Left cardiac atrium (tissue), 4 donors: ENCODE measurements at regions not wholly inside any gene's neighbourhood (a gene's known extent, or its start where the extent isn't known, plus 50 kb on each side); places are given as distances from the start of the nearest gene placed in this dataset.
"Not testable (repeated sequence)": the region's sequence is repeated elsewhere in the genome, so short reads cannot be mapped to it uniquely, and the experiment has no call there.

Experiments
- ATAC-seq, 2 donors: fragments of 200-7000 bp; cut with Tn5 transposase; one replicate each; pipeline ENCODE4 v1.9.1; 2020; ENCODE audit warnings: mild to moderate bottlenecking in 2 of 2, moderate library complexity in 2 of 2
- DNase-seq: peaks from one replicate; pipeline ENCODE4 v3.0.0-alpha.2; 2020
- intact Hi-C, 2 donors: fragments of 100-400 bp; cut with DNase I; formaldehyde crosslinking; loops; one replicate each; pipeline versions ENCODE4 v1.14.1 to v1.15.1; 2022 to 2023
- donor health status: DM: no; HTN: yes; CAD: no.
- donor health status: DM: no; HTN: yes; CAD: no; lungs with severe emphysema.
- donor health status: DM: yes; HTN: yes; CAD: no.
- donor health status: Dilated cardiomyopathy.

DNA sequence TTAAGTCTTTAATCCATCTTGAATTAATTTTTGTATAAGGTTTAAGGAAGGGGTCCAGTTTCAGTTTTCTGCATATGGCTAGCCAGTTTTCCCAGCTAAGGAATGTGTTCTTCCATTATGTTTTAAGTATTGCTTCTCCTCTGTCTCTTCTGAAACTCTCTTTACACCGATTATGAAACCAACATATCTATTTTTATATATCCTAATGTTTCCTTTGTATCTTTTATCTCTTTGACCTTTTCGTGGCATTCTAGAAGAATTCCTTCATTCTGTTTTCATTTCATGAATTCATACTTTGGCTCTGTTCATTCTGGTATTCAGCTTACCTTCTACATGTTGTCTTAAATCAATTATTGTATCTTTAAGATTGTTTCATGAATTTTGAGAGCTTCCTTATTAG is 697.0 kb upstream of the ACVR2A start:
- intact Hi-C loops = no loop called here
- no peak for DNase-seq
- no peak for ATAC-seq

DNA sequence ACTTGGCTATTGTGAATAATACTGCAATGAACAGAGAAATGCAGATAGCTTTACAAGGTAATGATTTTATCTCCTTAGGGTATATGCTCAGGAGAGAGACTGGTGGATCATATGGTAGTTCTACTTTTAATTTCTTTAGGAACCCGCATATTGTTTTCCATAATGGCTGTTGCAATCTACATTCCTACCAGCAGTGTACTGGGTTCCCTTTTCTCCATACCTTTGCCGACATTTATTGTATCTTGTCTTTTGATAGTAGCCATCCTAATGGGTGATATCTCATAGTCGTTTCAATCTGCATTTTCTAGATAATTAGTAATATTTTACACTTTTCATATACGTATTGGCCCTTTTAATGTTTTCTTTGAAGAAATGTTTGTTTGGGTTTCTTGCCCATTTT is 702.9 kb upstream of the ACVR2A start:
- intact Hi-C loops = no loop called here

DNA sequence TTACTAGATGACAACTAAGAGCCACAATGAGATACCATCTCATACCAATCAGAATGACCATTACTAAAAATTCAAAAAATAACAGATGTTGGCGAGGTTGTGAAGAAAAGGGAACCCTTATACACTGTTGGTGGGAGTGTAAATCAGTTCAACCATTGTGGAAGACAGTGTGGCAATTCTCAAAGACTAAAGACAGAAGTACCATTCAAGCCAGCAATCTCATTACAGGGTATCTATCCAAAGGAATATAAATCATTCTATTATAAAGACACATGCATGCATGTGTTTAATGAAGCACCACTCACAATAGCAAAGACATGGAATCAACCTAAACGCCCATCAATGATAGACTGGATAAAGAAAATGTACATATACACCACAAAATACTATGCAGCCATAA is 705.1 kb upstream of the ACVR2A start:
- ATAC-seq, DNase-seq, intact Hi-C loops: not testable (repeated sequence)

More for the DNA sequence above, 702.9 kb upstream of the ACVR2A start:
- ATAC-seq (no peak), DNase-seq (no peak)

DNA sequence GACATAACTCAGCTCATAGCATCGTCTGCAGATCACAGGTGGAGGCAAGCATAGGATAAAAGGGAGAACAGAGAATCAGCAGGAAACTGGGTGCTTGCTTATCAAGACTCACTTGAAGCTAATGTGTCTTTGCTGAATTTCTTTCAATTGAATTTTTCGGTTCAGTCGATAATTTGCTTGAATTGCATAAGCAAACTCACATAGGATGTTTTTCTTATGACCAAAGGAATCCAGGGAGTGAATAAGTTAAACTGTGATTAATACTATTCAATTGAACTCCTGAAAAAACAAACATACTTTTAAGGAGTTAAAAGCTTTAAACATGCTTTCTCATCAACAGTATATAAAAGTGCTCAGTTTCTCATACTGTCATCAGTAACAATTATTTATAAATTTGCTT is 707.1 kb upstream of the ACVR2A start:
- ATAC-seq (no peak), DNase-seq (no peak)
- intact Hi-C loops = no loop called here

DNA sequence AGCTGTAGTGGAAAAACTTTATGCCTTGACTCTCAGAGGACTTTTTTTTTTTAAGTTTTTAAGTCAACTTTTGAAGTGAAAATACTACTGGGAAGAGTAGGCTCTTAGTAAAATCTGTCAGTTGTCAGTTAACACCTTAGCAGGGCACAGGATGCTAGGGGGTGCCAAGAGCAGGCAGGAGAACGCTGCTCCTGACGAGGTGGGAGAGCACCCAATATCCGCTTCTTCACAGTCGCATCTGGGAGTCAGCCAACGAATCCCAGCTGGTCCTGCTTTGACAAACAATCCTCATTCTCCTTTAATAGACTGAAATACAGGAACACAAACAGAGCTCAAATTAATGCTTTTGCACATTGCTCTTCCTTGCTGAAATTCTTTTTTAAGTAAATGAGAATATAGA is 709.5 kb upstream of the ACVR2A start:
- intact Hi-C loops = no loop called here
- ATAC-seq (no peak), DNase-seq (no peak)

DNA sequence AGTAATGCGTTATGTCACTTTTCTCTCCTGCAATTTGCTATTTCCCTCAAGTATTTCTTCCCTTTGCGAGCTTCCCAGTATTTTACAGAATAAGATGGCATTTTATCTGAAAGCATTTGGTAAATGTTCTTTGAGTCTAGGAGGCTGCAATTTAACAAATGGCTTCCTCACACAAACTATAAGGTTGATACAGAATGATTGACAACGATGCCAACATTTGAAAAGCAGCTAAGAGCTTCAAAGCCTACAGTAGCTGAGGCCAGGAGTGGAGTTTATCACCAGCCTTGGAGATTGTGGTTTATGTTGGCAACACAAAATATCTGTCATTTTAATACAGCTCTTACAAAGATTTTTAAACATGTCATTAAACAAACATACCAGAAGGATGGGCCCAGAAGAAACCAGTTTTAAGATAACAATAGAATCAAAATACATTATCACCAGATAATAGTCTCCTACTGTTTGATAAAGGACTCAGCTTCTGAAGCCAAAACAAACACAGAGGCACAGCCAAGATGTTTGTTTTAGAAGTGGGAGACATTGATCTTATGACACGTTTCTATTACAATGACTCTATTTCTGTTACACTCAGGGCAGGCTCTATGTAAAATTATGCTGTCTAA is 711.4 kb upstream of the ACVR2A start:
- intact Hi-C loops = no loop called here
- ATAC-seq (no peak), DNase-seq (no peak)

DNA sequence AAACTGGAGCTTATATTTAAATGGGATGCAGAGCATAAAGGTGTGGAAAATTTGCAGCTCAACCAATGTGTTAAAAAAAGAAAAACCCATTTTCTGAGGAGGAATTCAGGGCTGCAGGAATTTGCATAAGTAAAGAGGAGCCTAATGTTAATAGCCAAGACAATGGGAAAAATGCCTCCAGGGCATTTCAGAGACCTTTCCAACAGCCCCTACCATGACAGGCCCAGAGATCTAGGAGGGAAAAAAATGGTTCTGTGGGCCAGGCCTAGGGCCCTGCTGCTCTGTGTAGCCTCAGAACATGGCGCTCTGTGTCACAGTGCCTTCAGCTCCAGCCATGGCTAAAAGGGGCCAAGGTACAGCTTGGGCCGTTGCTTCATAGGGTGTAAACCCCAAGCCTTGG is 719.7 kb upstream of the ACVR2A start:
- ATAC-seq (no peak), DNase-seq (no peak)
- intact Hi-C loops = no loop called here

DNA sequence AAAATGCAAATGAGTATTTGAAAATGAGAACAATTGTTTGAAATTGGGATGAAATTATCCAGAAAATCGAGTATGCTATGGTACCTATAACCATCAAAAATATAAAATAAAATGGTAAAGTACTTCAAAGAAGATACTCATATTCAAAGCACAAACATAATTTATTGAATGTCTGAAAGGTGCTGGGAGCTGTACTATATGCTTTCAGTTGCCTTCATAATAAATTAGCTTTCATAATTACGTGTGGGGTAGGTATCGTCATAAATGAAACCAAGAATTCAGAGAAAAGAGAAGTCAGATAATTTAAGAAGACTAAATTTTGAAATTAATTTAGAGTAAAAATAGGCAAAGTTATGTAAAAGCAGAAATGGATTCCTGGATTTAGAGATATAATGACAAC is 721.9 kb upstream of the ACVR2A start:
- no peak for DNase-seq
- intact Hi-C loops = no loop called here
- ATAC-seq = no peak

DNA sequence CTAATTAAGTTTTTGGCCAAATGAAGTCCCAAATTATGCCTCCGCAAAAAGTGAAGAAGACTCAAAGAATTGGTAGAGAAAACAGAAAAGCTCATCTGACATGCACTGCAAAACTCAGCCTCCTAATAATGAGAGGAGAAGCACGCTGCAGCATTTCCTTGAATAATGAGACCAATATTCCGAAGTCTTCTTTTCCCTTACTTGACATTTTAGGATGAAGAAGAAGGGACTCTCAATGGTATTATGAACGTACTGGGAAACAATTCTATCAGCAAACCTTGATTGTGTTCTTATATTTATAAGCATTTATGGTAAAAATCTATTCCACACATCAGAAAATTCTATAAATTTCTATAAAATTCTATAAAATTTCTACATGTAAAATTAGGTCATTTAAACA is 733.9 kb upstream of the ACVR2A start:
- intact Hi-C loops = no loop called here
- ATAC-seq = no peak
- no peak for DNase-seq

DNA sequence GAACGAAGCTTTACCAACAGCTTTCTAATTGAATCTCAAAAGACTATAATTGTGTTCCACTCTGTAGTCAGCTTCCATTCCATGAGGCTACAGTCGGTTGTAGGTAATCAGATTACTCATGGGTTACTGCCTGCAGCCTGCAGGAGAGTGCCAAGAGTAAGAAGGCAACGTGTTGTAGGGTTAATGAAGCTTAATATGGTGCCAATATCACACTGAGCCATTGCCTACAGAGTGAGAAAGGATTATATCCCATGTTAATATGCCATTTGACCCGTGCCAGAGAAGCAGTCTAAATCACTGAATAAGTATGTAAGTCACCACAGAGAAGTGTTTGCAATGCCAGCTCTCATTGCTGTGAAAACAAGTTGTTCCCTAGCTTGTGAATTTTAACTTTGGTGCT is 734.5 kb upstream of the ACVR2A start:
- ATAC-seq (no peak), DNase-seq (no peak)
- intact Hi-C loops = no loop called here

DNA sequence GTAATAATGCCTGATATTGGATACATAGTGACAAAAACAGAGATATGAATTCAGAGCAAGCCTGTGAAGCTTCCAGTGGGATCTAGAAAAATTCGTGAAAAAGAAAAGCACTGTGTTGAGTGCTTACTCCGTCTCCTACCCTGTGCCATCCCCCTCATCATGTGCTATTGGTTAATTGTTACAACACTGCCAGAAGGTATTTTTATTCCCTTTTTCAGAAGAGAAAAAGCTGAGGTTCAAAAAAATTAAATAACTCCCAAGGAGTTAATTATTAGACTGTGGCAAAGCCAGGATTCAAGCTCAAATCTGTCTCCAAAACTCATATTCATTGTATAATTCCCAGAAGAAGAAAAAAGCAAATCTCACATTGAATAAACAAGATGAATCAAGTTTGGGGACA is 735.5 kb upstream of the ACVR2A start:
- DNase-seq (no peak), ATAC-seq (no peak)
- intact Hi-C loops = no loop called here

DNA sequence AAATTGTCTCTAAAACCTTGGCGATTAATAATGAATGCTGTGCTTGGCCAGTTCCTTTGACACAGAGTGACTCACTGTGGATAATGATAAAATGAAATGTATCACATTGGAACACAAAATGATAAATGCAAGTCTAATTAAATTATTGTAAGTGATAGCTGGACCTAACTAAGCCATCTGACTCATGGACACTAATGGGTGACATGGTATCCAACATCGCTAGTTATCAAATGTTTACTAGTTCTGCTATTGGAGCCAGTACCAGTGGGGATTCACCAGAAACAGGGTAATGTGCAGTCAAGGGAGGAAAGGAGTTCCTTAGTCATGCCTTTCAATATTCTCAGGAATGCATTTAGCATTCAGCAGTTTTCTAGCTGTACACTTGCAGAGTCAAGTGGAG is 736.3 kb upstream of the ACVR2A start:
- no peak for DNase-seq
- intact Hi-C loops = no loop called here
- ATAC-seq = peak in 1 of 2 donors; percentile 15

DNA sequence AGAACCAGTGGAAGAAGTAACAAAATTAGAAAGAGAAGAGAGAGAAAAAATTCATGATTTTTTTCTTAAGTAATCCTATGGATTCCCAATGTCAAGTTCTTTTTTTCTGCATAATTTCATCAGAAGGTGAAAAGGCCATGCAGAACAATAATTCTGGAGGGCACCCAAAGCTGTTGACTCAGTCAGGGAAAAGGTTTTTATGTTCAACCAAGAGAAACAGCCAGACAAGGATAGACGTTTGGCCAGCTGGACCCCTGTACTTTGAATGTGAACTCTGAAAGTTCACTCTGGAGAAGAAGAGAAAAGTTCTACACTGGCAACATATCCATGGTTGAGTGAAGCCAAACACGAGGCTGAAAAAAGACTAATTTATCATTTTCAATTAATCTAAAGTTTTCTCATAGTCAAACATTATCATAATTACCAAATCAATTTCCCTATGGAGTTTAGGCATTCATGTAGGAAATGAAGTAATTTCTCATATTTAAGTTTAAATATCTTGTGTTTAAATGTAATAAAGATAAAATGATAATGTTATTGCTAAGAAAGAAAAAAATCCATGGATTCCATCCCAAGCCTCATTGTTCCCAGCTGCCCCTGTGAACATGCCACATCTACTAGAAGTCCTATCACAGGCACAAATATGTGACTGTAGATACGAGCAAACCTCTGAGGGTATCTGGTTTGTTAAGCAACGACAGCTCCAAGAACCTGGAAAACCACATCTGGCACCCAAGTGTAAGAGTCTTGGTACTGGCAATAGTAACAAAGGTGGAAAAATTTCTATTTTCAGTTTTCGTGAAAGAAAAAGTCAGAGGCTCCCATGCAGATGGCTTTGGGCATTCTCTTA is 742.7 kb upstream of the ACVR2A start:
- intact Hi-C loops = no loop called here
- no peak for ATAC-seq
- DNase-seq = no peak

DNA sequence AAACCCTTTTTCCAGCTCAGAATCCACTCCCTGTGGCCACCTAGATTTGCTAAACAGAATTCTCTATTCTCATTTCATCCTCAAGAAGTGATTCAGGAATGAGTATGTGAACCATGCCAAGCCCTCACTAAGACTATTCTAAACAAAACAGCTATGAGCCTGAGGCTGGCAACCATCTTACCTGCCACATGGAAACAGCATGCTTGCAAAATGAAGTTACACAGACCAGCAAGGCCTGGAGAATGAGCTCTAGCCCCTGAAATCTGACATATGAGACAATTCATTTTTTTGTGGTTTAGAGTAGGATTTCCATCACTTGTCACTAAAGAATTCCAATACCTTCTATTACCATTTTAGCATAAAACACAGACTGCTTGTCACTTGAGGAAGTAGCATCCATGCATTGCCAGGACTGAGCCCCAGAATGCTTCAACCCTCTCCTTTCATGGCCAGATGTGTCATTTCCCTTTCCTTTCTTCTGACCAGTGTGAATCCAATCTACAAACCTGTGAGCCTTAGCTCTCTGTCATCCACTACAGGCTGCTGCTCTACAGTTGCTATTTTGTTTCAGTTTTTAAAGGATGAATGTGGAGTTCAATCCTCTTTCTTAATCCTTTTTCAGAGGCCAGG is 744.3 kb upstream of the ACVR2A start:
- ATAC-seq (no peak), DNase-seq (no peak)
- intact Hi-C loops = no loop called here

DNA sequence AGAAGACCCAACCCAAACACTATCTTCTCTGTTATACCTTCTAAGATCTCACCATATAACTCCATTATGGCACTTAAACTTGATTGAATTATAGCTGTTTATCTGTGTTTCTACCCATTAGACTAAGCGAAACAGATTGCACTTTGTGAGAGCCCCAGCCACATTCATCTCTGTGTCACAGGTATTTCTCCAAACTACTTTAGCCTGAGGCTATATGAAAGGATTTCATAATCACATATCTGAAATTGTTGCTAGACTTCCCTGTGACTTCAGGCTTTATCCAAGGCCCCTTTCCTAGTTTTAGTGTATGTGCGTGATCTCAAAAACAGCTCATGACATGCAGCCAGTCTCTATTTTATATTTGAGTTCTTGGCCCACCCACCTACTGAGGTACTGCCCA is 745.0 kb upstream of the ACVR2A start:
- DNase-seq = no peak
- intact Hi-C loops = no loop called here
- no peak for ATAC-seq

DNA sequence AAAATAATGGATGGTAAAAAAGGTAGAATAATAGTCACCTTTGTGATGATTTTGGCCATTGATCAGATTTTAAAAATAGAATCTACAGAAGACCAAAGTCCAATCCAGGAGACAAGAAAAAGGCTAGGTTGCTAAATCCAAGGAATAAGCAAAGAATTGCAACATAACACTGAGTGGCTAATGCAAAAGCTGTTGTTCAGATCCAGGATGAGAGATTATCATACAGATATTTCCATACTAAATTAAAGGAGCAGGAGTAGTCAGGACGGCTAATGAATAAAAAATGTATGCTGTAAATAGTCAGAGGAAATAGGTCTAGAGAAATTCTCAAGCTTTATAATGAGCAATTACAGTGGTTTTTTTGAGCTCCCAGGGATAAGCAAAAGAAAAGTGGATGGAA is 745.9 kb upstream of the ACVR2A start:
- no peak for DNase-seq
- intact Hi-C loops = no loop called here
- ATAC-seq = no peak

DNA sequence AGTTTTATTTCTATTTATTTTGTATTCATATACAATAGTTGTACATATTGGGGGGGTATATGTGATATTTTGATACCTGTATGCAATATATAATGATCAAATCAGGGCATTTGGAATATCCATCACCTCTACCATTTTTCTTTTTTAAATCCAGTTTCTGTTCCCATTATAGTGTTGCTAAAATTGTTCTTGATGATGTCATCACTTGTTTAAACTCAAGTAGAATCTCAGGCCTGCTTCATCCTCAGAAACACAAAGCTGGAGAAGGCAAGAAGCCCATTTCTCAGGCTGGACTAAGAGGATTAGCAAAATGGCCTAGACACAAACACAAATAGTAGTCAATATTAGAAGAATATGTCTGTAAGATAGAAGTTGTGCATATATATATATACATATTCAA is 747.1 kb upstream of the ACVR2A start:
- intact Hi-C loops = no loop called here
- no peak for ATAC-seq
- DNase-seq = no peak

DNA sequence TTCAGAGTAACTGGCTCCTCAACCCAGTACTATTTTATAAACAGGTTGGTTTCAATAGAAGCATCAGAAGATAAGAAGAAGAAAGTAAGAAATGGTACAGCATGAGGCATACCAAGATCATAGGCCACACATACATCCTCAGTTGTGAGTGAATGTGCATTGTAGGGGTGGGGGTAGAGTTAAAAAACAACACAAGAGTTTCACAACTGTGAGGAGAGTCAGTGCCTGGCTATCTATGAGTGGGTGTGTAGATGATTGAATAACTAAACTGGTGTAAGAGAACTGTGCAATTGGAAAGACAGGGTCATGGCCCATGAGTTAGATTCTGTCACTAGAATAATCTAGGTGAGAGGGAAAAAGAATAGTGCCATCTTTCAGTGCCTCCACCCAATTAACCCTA is 748.2 kb upstream of the ACVR2A start:
- ATAC-seq = no peak
- intact Hi-C loops = no loop called here
- DNase-seq = no peak

DNA sequence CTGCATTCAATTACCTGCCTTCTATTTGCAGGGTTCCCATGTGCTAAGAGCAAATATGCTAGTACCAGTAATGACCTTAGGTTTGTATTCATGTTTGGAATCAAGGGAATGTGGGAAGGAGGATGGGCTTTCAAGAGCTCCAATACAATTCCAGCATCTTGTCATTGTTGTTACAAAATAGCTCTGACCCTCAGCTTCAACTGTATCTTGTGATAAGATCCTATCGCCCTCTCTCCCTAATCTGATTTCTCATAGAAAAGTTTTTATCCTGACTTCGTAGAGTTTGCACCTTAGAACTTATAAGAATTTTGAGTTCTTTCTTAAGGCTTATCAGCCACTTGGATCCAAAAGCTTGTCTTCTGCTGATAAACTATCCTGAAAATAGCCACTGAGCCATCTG is 749.5 kb upstream of the ACVR2A start:
- intact Hi-C loops = no loop called here
- ATAC-seq = no peak
- no peak for DNase-seq

DNA sequence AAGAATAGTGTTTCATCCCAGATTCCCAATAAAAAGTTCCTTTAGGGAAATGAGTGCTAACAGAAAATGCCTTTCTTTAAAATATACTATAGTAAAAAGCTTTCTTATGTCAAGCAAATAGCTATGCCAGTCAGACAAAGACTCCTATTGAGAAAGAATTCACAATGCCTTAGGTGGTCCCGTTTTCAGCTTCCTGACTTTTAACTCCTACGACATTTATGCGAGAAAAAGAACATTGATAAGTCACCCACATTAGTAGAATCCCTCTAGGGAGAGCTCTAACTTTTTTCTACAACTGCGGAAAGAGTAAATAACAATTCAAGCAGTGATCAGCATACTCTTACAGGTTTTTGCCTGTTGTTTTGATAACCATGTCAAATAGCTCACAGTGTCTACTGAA is 750.8 kb upstream of the ACVR2A start:
- DNase-seq (no peak), ATAC-seq (no peak)
- intact Hi-C loops = no loop called here

DNA sequence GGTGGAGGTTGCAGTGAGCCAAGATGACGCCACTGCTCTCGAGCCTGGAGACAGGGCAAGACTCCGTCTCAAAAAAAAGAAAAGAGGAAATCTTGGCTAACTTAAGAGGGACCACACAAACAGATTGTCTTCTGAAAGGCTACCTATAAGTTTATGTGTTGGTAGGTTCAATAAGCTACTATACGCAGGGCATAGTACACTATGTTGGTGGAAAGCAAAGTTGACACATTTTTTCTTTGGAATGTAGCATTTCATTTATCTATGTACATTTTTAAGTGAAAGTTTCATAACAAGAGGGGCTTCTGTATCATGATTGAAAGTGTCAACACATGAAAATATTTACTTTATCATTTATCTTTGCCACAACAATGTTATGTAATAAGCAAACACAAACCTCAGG is 752.6 kb upstream of the ACVR2A start:
- no peak for DNase-seq
- ATAC-seq = no peak
- intact Hi-C loops = no loop called here
